ENCODE measurements at regions not wholly inside any gene's neighbourhood (a gene's known extent, or its start where the extent isn't known, plus 50 kb on each side); places are given as distances from the start of the nearest gene placed in this dataset.
"Not testable (repeated sequence)": the region's sequence is repeated elsewhere in the genome, so short reads cannot be mapped to it uniquely, and the experiment has no call there.

GRCh38 chr18:51525453-51526225, 328.2 kb upstream of the MEX3C start:
- DNase-seq, result no peak

- no peak for DNase-seq
Measured at GRCh38 chr18:51527826-51528225, 330.3 kb upstream of the MEX3C start.

GRCh38 chr18:51531501-51531900, 334.0 kb upstream of the MEX3C start:
- no peak for DNase-seq

GRCh38 chr18:51537487-51537886, 340.0 kb upstream of the MEX3C start:
- DNase-seq, result no peak

- no peak for DNase-seq
Measured at GRCh38 chr18:51540562-51540961, 343.1 kb upstream of the MEX3C start.

- DNase-seq, result no peak
Measured at GRCh38 chr18:51541230-51541629, 343.7 kb upstream of the MEX3C start.

- no peak for DNase-seq
Measured at GRCh38 chr18:51543658-51544155, 346.2 kb upstream of the MEX3C start.

- no peak for DNase-seq
Measured at GRCh38 chr18:51545446-51545845, 348.0 kb upstream of the MEX3C start.

GRCh38 chr18:51559198-51559901, 361.9 kb upstream of the MEX3C start:
- no peak for DNase-seq

GRCh38 chr18:51559902-51560287, 362.4 kb upstream of the MEX3C start:
- no peak for DNase-seq

GRCh38 chr18:51561821-51562220, 364.3 kb upstream of the MEX3C start:
- DNase-seq, result no peak

GRCh38 chr18:51562866-51563265, 365.4 kb upstream of the MEX3C start:
- DNase-seq, result no peak

GRCh38 chr18:51563396-51563795, 365.9 kb upstream of the MEX3C start:
- no peak for DNase-seq

- DNase-seq, result no peak
Measured at GRCh38 chr18:51568151-51568550, 370.7 kb upstream of the MEX3C start.

- DNase-seq, result no peak
Measured at GRCh38 chr18:51569153-51569552, 371.7 kb upstream of the MEX3C start.

GRCh38 chr18:51569561-51569960, 372.1 kb upstream of the MEX3C start:
- no peak for DNase-seq

- DNase-seq, result not testable (repeated sequence)
Measured at GRCh38 chr18:51570071-51570470, 372.6 kb upstream of the MEX3C start.

GRCh38 chr18:51573886-51574285, 376.4 kb upstream of the MEX3C start:
- not testable (repeated sequence) for DNase-seq

- DNase-seq, result no peak
Measured at GRCh38 chr18:51575171-51575570, 377.7 kb upstream of the MEX3C start.

- no peak for DNase-seq
Measured at GRCh38 chr18:51578406-51578980, 381.0 kb upstream of the MEX3C start.

- DNase-seq, result no peak
Measured at GRCh38 chr18:51580580-51580979, 383.1 kb upstream of the MEX3C start.

GRCh38 chr18:51582551-51582950, 385.1 kb upstream of the MEX3C start:
- DNase-seq, result no peak

GRCh38 chr18:51588616-51589015, 391.1 kb upstream of the MEX3C start:
- DNase-seq, result no peak

- no peak for DNase-seq
Measured at GRCh38 chr18:51593931-51594330, 396.4 kb upstream of the MEX3C start.

Data from NCI-H1930 (cell line).